HL-60 (cell line): ENCODE measurements at regions not wholly inside any gene's neighbourhood (a gene's known extent, or its start where the extent isn't known, plus 50 kb on each side); places are given as distances from the start of the nearest gene placed in this dataset.

Source experiments
- GABPA ChIP-seq: IDR thresholded peaks from 2 replicates; pipeline ENCODE4 v1.6.1; 2012; ENCODE audit warnings: low read depth
- POLR2AphosphoS5 ChIP-seq: IDR thresholded peaks from 2 replicates; pipeline ENCODE4 v1.6.1; 2012; ENCODE audit warnings: low read depth
- SPI1 ChIP-seq: IDR thresholded peaks from 2 replicates; pipeline ENCODE4 v1.6.1; 2012; ENCODE audit warnings: low read depth, mild to moderate bottlenecking, borderline replicate concordance
- TF ChIP-seq, protein P1 (sequence below): IDR thresholded peaks from one replicate; pipeline ENCODE4 v1.5.1; 2011; ENCODE audit warnings: low read length, control low read depth, inconsistent platforms; ENCODE audit not compliant: insufficient read depth
- TF ChIP-seq, protein P2 (sequence below): IDR thresholded peaks from 2 replicates; pipeline ENCODE4 v1.6.1; 2012; ENCODE audit warnings: low read depth; ENCODE audit not compliant: insufficient replicate concordance

DNA sequence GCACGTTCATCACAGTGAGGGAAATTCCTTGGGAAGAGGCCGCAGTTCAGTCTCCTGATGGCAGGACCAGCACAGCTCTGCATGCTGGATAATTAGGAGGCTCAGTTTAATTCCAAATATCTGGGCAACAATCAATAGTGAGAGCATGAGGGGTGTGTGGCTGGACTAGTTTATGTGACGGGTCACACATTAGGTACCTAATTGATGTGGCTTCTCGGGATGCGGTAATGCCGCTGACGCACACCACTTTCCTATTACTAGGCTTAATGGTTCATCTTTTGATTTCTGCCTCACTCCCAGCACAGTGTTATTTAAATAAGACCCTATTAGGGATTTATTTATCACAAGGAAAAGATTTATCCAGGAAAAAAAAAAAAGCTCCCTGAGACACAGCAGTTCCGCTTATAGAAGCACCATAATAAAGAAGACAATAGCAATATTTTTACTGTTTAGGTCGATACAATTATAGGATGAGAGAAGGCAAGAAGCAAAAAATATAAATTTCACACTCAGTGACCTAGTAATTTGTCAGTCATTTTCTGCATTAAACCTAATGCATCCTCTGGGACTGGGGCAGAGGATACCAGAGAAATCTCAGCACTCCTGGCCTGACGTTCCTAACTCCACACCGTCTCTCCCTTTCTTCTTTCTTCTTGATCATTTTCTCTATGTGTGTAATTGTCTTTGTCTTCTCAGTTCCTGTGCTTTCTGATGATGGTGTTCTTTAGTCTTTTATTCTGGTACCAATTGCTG lies 264.7 kb upstream of the SLC14A2 start:
- TF ChIP-seq, protein P1, sequence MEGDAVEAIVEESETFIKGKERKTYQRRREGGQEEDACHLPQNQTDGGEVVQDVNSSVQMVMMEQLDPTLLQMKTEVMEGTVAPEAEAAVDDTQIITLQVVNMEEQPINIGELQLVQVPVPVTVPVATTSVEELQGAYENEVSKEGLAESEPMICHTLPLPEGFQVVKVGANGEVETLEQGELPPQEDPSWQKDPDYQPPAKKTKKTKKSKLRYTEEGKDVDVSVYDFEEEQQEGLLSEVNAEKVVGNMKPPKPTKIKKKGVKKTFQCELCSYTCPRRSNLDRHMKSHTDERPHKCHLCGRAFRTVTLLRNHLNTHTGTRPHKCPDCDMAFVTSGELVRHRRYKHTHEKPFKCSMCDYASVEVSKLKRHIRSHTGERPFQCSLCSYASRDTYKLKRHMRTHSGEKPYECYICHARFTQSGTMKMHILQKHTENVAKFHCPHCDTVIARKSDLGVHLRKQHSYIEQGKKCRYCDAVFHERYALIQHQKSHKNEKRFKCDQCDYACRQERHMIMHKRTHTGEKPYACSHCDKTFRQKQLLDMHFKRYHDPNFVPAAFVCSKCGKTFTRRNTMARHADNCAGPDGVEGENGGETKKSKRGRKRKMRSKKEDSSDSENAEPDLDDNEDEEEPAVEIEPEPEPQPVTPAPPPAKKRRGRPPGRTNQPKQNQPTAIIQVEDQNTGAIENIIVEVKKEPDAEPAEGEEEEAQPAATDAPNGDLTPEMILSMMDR: no peak
- TF ChIP-seq, protein P2, sequence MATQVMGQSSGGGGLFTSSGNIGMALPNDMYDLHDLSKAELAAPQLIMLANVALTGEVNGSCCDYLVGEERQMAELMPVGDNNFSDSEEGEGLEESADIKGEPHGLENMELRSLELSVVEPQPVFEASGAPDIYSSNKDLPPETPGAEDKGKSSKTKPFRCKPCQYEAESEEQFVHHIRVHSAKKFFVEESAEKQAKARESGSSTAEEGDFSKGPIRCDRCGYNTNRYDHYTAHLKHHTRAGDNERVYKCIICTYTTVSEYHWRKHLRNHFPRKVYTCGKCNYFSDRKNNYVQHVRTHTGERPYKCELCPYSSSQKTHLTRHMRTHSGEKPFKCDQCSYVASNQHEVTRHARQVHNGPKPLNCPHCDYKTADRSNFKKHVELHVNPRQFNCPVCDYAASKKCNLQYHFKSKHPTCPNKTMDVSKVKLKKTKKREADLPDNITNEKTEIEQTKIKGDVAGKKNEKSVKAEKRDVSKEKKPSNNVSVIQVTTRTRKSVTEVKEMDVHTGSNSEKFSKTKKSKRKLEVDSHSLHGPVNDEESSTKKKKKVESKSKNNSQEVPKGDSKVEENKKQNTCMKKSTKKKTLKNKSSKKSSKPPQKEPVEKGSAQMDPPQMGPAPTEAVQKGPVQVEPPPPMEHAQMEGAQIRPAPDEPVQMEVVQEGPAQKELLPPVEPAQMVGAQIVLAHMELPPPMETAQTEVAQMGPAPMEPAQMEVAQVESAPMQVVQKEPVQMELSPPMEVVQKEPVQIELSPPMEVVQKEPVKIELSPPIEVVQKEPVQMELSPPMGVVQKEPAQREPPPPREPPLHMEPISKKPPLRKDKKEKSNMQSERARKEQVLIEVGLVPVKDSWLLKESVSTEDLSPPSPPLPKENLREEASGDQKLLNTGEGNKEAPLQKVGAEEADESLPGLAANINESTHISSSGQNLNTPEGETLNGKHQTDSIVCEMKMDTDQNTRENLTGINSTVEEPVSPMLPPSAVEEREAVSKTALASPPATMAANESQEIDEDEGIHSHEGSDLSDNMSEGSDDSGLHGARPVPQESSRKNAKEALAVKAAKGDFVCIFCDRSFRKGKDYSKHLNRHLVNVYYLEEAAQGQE: no peak
- no peak for TF ChIP-seq POLR2AphosphoS5
- no peak for TF ChIP-seq GABPA
- TF ChIP-seq SPI1: no peak
